A673 (cell line): ENCODE measurements at regions not wholly inside any gene's neighbourhood (a gene's known extent, or its start where the extent isn't known, plus 50 kb on each side); places are given as distances from the start of the nearest gene placed in this dataset.

ENCODE experiments used
- EZH2 ChIP-seq: fragments of 200-600 bp; sonication (generic); IDR thresholded peaks from 2 replicates; pipeline ENCODE4 v1.6.1; 2017; ENCODE audit warnings: borderline replicate concordance, low read depth, mild to moderate bottlenecking, mixed read lengths, antibody characterized with exemption, low read length; ENCODE audit not compliant: poor library complexity, severe bottlenecking
- TF ChIP-seq, protein P1 (sequence below): fragments of 300-800, 200-600 bp; sonication (generic); conservative IDR thresholded peaks from 2 replicates; pipeline ENCODE4 v1.5.1; 2017; ENCODE audit warnings: low read depth, mild to moderate bottlenecking, antibody characterized with exemption, low read length, moderate library complexity, mixed read lengths

DNA sequence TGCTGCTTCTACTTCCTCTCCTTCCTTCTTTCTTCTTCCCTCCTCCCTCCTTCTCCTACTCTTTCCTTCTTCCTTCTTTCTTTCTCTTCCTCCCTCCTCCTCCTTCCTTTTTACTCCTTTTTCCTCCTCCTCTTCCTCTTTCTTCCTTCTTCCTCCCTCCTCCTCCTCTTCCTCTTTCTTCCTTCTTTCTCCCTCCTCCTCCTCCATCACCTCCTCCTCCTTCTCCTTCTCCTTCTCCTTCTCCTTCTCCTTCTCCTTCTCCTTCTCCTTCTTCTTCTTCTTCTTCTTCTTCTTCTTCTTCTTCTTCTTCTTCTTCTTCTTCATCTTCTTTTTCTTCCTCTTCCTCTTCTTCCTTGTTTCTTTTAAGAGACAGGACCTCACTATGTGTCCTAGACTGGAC lies 224.0 kb downstream of the NR2F2 start:
- TF ChIP-seq, protein P1, sequence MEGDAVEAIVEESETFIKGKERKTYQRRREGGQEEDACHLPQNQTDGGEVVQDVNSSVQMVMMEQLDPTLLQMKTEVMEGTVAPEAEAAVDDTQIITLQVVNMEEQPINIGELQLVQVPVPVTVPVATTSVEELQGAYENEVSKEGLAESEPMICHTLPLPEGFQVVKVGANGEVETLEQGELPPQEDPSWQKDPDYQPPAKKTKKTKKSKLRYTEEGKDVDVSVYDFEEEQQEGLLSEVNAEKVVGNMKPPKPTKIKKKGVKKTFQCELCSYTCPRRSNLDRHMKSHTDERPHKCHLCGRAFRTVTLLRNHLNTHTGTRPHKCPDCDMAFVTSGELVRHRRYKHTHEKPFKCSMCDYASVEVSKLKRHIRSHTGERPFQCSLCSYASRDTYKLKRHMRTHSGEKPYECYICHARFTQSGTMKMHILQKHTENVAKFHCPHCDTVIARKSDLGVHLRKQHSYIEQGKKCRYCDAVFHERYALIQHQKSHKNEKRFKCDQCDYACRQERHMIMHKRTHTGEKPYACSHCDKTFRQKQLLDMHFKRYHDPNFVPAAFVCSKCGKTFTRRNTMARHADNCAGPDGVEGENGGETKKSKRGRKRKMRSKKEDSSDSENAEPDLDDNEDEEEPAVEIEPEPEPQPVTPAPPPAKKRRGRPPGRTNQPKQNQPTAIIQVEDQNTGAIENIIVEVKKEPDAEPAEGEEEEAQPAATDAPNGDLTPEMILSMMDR, result no peak
- TF ChIP-seq EZH2, result no peak
